ENCODE measurements at regions not wholly inside any gene's neighbourhood (a gene's known extent, or its start where the extent isn't known, plus 50 kb on each side); places are given as distances from the start of the nearest gene placed in this dataset.

GRCh38 chr4:15130441-15130840 is 128.2 kb downstream of the CPEB2 start:
- Histone ChIP-seq H3K27ac (no peak overlapping the region), H3K27me3 (no peaks in the 10 kb centered on the region), H3K36me3 (no peaks in the 10 kb centered on the region), H3K9me3 (no peaks in the 10 kb centered on the region), H3K4me3 (no peak overlapping the region), H3K4me1 (no peaks in the 10 kb centered on the region)
- DNase-seq: peak in 1 of 4 donors; percentile 48
- intact Hi-C loops (cut with DNase I): no loop called here
- ATAC-seq: no peak
- TF ChIP-seq, protein P1, sequence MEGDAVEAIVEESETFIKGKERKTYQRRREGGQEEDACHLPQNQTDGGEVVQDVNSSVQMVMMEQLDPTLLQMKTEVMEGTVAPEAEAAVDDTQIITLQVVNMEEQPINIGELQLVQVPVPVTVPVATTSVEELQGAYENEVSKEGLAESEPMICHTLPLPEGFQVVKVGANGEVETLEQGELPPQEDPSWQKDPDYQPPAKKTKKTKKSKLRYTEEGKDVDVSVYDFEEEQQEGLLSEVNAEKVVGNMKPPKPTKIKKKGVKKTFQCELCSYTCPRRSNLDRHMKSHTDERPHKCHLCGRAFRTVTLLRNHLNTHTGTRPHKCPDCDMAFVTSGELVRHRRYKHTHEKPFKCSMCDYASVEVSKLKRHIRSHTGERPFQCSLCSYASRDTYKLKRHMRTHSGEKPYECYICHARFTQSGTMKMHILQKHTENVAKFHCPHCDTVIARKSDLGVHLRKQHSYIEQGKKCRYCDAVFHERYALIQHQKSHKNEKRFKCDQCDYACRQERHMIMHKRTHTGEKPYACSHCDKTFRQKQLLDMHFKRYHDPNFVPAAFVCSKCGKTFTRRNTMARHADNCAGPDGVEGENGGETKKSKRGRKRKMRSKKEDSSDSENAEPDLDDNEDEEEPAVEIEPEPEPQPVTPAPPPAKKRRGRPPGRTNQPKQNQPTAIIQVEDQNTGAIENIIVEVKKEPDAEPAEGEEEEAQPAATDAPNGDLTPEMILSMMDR (IDR thresholded peaks at IDR 0.05): no peak

GRCh38 chr4:15131551-15131950 is 129.3 kb downstream of the CPEB2 start:
- ATAC-seq: peak; percentile 75
- intact Hi-C loops (cut with DNase I): no loop called here
- H3K27ac ChIP-seq: no peak overlapping the region
- no peak overlapping the region for H3K4me3 ChIP-seq
- no peaks in the 10 kb centered on the region for H3K36me3 ChIP-seq
- no peaks in the 10 kb centered on the region for H3K4me1 ChIP-seq
- H3K9me3 ChIP-seq: peaks cover 0 to 8% of the 10 kb centered on the region in 2 donors
- TF ChIP-seq, protein P1 (IDR thresholded peaks at IDR 0.05): no peak
- DNase-seq: peak in 1 of 4 donors; percentile 10
- H3K27me3 ChIP-seq: no peaks in the 10 kb centered on the region

GRCh38 chr4:15132739-15133138 is 130.5 kb downstream of the CPEB2 start:
- ATAC-seq: no peak

DNA sequence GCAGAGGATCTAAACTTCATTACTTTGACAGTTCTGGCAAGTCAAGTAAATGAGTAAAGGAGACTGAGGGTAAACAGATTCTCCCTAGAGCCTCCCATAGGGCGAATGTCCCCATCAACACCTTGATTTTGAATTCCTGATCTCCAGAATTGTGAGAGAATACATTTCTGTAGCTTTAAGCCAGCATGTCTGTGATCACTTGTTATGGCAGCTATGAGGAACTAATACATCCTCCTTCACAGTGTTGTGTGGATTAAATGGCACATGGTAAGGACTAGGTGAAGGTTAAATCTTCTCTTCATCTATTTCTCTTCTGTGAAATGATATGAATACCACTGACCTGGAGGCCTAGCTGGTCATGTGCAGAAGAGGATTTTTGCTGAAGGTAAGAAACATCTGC is 137.3 kb downstream of the CPEB2 start:
- H3K27ac ChIP-seq: no peak overlapping the region
- H3K36me3 ChIP-seq: no peaks in the 10 kb centered on the region
- no peaks in the 10 kb centered on the region for H3K27me3 ChIP-seq
- intact Hi-C loops (cut with DNase I): no loop called here
- DNase-seq (no peak), ATAC-seq (no peak)
- peaks cover 0 to 13% of the 10 kb centered on the region in 2 donors for H3K9me3 ChIP-seq
- TF ChIP-seq, protein P1 (IDR thresholded peaks at IDR 0.05): no peak
- no peak overlapping the region for H3K4me3 ChIP-seq
- H3K4me1 ChIP-seq: no peaks in the 10 kb centered on the region

More at GRCh38 chr4:15132739-15133138, 130.5 kb downstream of the CPEB2 start:
- no peak overlapping the region for H3K27ac ChIP-seq
- H3K4me1 ChIP-seq: no peaks in the 10 kb centered on the region
- TF ChIP-seq, protein P1 (IDR thresholded peaks at IDR 0.05): no peak
- no peaks in the 10 kb centered on the region for H3K36me3 ChIP-seq
- intact Hi-C loops (cut with DNase I): no loop called here
- H3K27me3 ChIP-seq: no peaks in the 10 kb centered on the region
- peaks cover 0 to 13% of the 10 kb centered on the region in 2 donors for H3K9me3 ChIP-seq
- peak in 2 of 4 donors; percentile 12 to 22 for DNase-seq
- no peak overlapping the region for H3K4me3 ChIP-seq

GRCh38 chr4:15142201-15142600 is 139.9 kb downstream of the CPEB2 start:
- TF ChIP-seq, protein P1 (IDR thresholded peaks at IDR 0.05): no peak
- no peaks in the 10 kb centered on the region for H3K27me3 ChIP-seq
- intact Hi-C loops (cut with DNase I): no loop called here
- no peaks in the 10 kb centered on the region for H3K4me1 ChIP-seq
- ATAC-seq (no peak), DNase-seq (no peak)
- no peak overlapping the region for H3K4me3 ChIP-seq
- no peaks in the 10 kb centered on the region for H3K9me3 ChIP-seq
- no peak overlapping the region for H3K27ac ChIP-seq
- H3K36me3 ChIP-seq: no peaks in the 10 kb centered on the region

All from left lung (tissue), 4 donors.